ENCODE measurements at regions not wholly inside any gene's neighbourhood (a gene's known extent, or its start where the extent isn't known, plus 50 kb on each side); places are given as distances from the start of the nearest gene placed in this dataset.

- H3K4me3 ChIP-seq (ENCODE audit: low read length), result no peak overlapping the region
- no peak overlapping the region for H3K9ac ChIP-seq (ENCODE audit: extremely low read depth, low read length, poor library complexity, severe bottlenecking)
- WGBS, 2 experiments (ENCODE audit: insufficient coverage in 1 of 2, insufficient read length in 1 of 2), result 74 to 77% methylated on average over 4 of the region's 4 CpGs
- Mint-ChIP-seq H3K27me3 (ENCODE audit: insufficient read depth) (peaks cover 95% of the 10 kb centered on the region), H3K4me1 (peaks cover 46% of the 10 kb centered on the region), H3K9me3 (no peaks in the 10 kb centered on the region), H3K4me3 (no peak overlapping the region), H3K27ac (no peak overlapping the region), H3K36me3 (ENCODE audit: low read depth) (no peaks in the 10 kb centered on the region)
- peak; percentile 67 for DNase-seq
- H3K36me3 ChIP-seq (ENCODE audit: control insufficient read depth, insufficient read depth, low read length), result no peaks in the 10 kb centered on the region
- no peak for TF ChIP-seq CTCF (conservative IDR thresholded peaks at IDR 0.05)
- no peaks in the 10 kb centered on the region for H3K9me3 ChIP-seq (ENCODE audit: control insufficient read depth, low read length)
- no peak overlapping the region for H3K27ac ChIP-seq (ENCODE audit: low read depth, low read length)
- H3K27me3 ChIP-seq (ENCODE audit: control insufficient read depth, insufficient read depth, low read length, poor library complexity, severe bottlenecking), result peaks cover 41% of the 10 kb centered on the region
- peaks cover 30% of the 10 kb centered on the region for H3K4me1 ChIP-seq (ENCODE audit: control insufficient read depth, insufficient read depth, low read length)
Observed at GRCh38 chr14:66237741-66238140, 248.4 kb upstream of the CCDC196 start.

- no peak overlapping the region for H3K4me3 ChIP-seq (ENCODE audit: low read length)
- H3K9me3 ChIP-seq (ENCODE audit: control insufficient read depth, low read length), result no peaks in the 10 kb centered on the region
- peaks cover 95% of the 10 kb centered on the region for H3K27me3 Mint-ChIP-seq (ENCODE audit: insufficient read depth)
- H3K36me3 ChIP-seq (ENCODE audit: control insufficient read depth, insufficient read depth, low read length), result no peaks in the 10 kb centered on the region
- TF ChIP-seq CTCF (conservative IDR thresholded peaks at IDR 0.05), result no peak
- H3K27me3 ChIP-seq (ENCODE audit: control insufficient read depth, insufficient read depth, low read length, poor library complexity, severe bottlenecking), result peaks cover 41% of the 10 kb centered on the region
- no peaks in the 10 kb centered on the region for H3K9me3 Mint-ChIP-seq
- WGBS, 2 experiments (ENCODE audit: insufficient coverage in 1 of 2, insufficient read length in 1 of 2), result 100% methylated on average over 1 of the region's 1 CpG; no CpG with 5 or more reads in 1 of the 2 experiments
- no peak overlapping the region for H3K4me3 Mint-ChIP-seq
- no peak overlapping the region for H3K27ac ChIP-seq (ENCODE audit: low read depth, low read length)
- no peak overlapping the region for H3K27ac Mint-ChIP-seq
- H3K9ac ChIP-seq (ENCODE audit: extremely low read depth, low read length, poor library complexity, severe bottlenecking), result no peak overlapping the region
- DNase-seq, result no peak
- H3K4me1 Mint-ChIP-seq, result peaks cover 41% of the 10 kb centered on the region
- peaks cover 18% of the 10 kb centered on the region for H3K4me1 ChIP-seq (ENCODE audit: control insufficient read depth, insufficient read depth, low read length)
- no peaks in the 10 kb centered on the region for H3K36me3 Mint-ChIP-seq (ENCODE audit: low read depth)
Observed at GRCh38 chr14:66238969-66239368, 247.2 kb upstream of the CCDC196 start.

- Mint-ChIP-seq H3K27me3 (ENCODE audit: insufficient read depth) (peaks cover 95% of the 10 kb centered on the region), H3K27ac (no peak overlapping the region), H3K36me3 (ENCODE audit: low read depth) (no peaks in the 10 kb centered on the region), H3K4me1 (peaks cover 38% of the 10 kb centered on the region), H3K9me3 (no peaks in the 10 kb centered on the region), H3K4me3 (no peak overlapping the region)
- Histone ChIP-seq H3K27me3 (ENCODE audit: control insufficient read depth, insufficient read depth, low read length, poor library complexity, severe bottlenecking) (peaks cover 41% of the 10 kb centered on the region), H3K9me3 (ENCODE audit: control insufficient read depth, low read length) (no peaks in the 10 kb centered on the region), H3K4me3 (ENCODE audit: low read length) (no peak overlapping the region), H3K27ac (ENCODE audit: low read depth, low read length) (no peak overlapping the region), H3K4me1 (ENCODE audit: control insufficient read depth, insufficient read depth, low read length) (peaks cover 17% of the 10 kb centered on the region), H3K9ac (ENCODE audit: extremely low read depth, low read length, poor library complexity, severe bottlenecking) (no peak overlapping the region), H3K36me3 (ENCODE audit: control insufficient read depth, insufficient read depth, low read length) (no peaks in the 10 kb centered on the region)
- no peak for TF ChIP-seq CTCF (conservative IDR thresholded peaks at IDR 0.05)
- 90 to 93% methylated on average over 3 to 4 of the region's 4 CpGs for WGBS, 2 experiments (ENCODE audit: insufficient coverage in 1 of 2, insufficient read length in 1 of 2)
- DNase-seq, result no peak
Observed at GRCh38 chr14:66239589-66239988, 246.6 kb upstream of the CCDC196 start.

Measured in endodermal cell (in vitro differentiated cells).